NCI-H2107 (cell line): ENCODE measurements at regions not wholly inside any gene's neighbourhood (a gene's known extent, or its start where the extent isn't known, plus 50 kb on each side); places are given as distances from the start of the nearest gene placed in this dataset.
A peak's percentile ranks its signal among the peaks of the same experiment; 100 is the strongest.
"Not testable (repeated sequence)": the region's sequence is repeated elsewhere in the genome, so short reads cannot be mapped to it uniquely, and the experiment has no call there.

ENCODE experiments used
- DNase-seq: peaks from one replicate; lab custom pipeline; 2025; lab: John Stamatoyannopoulos, UW

GRCh38 chr15:55126111-55126510 lies 70.6 kb downstream of the RSL24D1 start:
- DNase-seq, result no peak

- DNase-seq, result no peak
Observed at GRCh38 chr15:55124616-55125015, 72.1 kb downstream of the RSL24D1 start.

DNA sequence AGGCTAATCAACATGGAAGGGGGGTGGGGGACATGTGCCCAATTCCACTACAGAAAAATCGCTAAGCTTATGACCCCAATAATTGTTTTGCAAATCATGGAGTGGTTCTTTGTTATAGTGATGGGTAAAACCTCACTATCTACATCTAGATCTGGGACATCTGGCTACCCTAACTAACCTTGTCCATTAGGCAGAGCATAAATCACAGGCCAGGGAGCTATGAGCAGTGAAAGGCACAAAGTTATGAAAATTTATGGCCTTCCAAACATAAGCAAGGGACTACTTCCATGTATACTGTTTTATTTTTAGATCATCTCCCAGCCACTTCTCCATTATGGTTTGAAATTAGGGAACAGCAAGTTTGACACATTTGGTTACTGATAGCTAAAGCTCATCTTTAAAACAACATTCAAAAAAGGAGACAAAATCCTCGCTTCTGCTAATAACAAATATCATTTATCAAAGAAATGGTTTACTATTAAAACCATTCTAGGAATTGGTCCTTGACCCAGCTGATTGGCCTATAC lies 78.3 kb downstream of the RSL24D1 start:
- DNase-seq, result no peak

DNA sequence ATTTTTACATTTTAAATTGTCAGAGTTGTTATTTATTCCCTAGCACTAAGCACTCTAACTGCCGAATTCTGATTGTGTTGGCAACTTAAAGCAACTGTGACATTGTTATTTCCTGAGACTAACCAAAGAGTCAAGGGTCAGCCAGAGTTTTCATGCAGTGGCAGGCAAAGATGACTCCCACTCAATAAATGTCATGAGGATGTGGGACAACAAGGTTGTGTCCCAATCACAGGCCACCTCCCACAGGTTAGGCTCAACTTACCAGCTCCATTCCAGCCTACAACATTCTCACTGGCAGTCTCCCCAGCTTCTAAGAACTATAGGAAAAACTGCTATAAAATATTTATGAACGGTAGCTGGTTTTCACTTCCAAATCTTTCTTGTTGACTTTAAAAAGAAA lies 80.1 kb downstream of the RSL24D1 start:
- DNase-seq, result no peak

- DNase-seq, result no peak
Observed at GRCh38 chr15:55113736-55114135, 83.0 kb downstream of the RSL24D1 start.

DNA sequence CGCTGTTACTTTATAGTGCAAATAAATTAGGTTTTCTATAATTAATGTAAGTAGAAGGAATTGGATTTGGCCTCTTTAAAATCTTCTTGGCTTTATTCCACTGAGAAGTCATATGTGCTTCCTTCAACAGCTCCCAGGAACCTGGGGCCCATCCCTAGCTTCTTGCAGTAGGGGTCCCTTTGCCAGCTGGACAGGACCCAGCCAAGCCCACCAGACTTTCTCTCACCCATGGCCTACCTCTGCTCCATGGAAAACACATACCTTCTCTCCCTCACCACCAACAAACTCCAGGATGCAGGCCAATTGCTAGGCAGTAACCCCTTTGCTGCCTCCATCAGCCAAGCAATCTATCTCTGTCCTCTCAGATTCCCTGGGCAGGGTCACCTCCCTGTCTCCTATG lies 84.0 kb downstream of the RSL24D1 start:
- DNase-seq, result no peak

GRCh38 chr15:55110446-55110845 lies 86.3 kb downstream of the RSL24D1 start:
- DNase-seq, result no peak

DNA sequence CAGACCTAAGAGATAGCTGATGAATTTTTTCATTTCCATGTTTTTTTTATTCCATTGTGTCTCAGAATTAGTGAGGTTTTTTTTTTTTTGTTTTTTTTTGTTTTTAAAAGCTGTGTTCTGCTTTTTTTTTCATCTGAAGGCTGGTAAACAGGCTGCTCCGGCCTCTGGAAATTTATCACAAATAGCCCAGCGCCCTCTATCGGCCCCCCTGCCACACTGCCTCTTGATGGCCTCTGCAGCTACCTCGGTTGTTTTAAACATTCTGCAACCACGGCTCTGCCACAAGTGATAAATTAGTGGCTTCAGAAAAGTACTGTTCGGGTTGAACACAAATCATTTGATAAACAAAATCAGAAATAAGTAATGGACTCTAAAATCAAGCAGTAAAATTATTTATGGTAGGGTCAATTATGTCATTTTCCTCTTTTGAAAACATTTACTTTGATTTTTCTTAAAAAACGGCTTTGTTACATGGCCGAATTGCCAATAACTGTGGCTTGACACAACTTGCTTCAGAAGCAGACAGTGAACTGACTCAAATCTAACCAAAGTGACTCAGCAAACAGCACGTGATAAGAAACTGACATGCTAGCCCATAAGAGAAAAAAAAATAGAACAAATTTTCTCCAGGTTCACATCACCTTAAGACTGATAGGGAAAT lies 87.8 kb downstream of the RSL24D1 start:
- DNase-seq, result peak; percentile 6

DNA sequence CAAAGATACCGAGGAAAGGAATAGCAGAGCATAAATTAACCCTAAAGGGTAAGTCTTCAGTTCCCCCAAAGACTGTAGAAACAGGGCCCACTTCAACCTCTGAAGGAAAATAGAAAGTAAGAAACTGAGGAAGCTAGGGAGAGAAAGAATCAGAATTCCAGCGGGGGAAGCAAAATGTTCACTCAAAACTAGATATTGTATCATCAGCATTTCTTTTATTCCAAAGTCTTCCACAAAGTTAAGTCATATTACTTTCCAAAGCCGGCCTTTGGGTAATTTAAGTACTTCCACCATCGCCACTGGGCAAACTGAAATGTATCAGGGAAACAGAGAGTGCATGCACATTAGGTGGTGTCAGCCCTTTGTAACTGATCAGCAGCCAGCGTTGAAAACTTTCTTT lies 88.3 kb downstream of the RSL24D1 start:
- no peak for DNase-seq

DNA sequence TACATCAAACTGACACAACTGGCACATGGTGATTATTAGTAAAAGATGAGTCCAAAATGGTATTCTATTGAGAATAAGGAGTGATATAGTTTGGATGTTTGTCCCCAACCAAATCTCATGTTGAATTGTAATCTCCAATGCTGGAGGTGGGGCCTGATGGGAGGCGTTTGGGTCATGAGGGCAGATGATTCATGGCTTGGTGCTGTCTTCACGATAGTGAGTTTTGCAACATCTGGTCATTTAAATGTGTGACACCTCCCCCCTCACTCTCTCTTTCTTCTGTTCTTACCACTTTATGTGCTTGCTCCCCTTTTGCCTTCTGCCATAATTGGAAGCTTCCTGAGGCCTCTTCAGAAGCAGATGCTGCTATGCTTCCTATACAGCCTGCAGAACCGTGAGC lies 90.6 kb downstream of the RSL24D1 start:
- no peak for DNase-seq

GRCh38 chr15:55094136-55094535 lies 102.6 kb downstream of the RSL24D1 start:
- no peak for DNase-seq

DNA sequence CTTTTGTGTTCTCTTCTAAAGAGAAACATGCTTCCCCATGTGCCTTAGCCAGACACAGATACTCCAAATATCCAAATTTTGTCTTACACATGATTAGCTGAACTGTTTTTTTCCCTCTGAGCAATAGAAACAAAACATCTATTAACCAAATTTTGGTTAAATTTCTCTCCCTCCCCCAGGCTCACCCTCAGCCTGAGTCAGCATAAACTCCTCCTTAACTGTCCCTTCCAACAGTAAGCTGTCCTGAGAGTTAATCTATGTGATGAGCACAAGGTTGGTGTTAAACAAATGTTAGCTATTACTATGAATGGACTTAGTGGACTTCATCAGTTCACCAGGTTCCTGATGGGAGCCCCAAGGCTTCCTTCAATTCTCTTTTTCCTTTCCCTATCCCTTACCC lies 108.5 kb downstream of the RSL24D1 start:
- DNase-seq, result no peak

DNA sequence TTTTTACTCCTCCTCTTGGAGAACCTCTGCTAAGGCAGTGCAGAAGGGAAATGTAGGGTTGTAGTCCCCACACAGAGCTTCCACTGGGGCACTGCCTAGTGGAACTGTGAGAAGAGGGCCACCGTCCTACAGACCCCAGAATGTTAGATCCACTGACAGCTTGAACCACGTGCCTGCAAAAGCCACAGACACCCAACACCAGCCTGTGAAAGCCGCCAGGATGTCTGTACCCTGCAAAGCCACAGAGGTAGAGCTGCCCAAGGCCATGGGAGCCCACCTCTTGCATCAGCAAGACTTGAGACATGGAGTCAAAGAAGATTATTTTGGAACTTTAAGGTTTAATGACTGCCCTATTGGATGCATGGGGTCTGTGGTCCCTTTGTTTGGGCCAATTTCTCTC lies 112.1 kb downstream of the RSL24D1 start:
- no peak for DNase-seq

- no peak for DNase-seq
Observed at GRCh38 chr15:55084216-55084615, 112.5 kb downstream of the RSL24D1 start.

- DNase-seq, result not testable (repeated sequence)
Observed at GRCh38 chr15:55077052-55077451, 119.7 kb downstream of the RSL24D1 start.

GRCh38 chr15:55074431-55074830 lies 122.3 kb downstream of the RSL24D1 start:
- no peak for DNase-seq

- not testable (repeated sequence) for DNase-seq
Observed at GRCh38 chr15:55063970-55064369, 132.8 kb downstream of the RSL24D1 start.

- no peak for DNase-seq
Observed at GRCh38 chr15:55060836-55061235, 135.9 kb downstream of the RSL24D1 start.

DNA sequence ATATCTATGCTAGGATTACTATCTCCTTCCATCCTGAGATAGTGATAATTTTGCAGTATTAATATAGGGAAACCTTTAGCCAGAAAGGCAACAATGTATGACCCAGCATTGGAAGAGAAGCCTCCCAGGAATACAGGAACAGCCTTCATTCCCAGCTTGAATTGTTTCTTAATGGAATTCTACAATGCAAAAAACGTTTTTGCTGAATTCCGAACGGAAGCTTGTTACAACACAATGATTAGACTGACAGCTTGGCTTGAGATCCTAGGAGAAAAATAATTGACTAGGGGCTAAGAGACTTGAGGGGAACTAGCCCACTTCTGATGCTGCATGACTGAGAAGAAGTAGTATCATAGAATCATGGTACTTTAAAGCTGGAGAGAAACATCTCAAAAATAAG lies 140.2 kb downstream of the RSL24D1 start:
- DNase-seq, result no peak

GRCh38 chr15:55044162-55044561 lies 152.6 kb downstream of the RSL24D1 start:
- no peak for DNase-seq

DNA sequence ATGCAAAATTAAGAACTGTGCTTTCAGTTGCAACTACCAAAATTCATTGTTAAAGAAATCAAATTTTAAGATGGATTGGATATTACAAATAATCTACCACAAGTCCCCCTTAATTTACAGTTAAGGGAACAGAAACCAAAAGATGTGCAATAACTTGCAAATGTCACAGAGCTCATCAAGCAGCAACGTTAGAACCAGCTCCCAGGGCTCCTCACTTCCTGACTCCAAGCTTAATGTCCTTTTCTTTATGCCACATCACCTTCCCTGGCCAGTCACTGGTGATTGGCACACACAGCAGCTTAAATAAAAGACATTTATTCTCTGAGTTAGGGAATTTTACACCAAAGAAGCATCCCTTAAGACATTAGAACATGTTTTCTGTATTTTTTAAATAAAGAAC lies 159.7 kb downstream of the RSL24D1 start:
- DNase-seq, result no peak

- DNase-seq, result no peak
Observed at GRCh38 chr15:55035749-55036148, 161.0 kb downstream of the RSL24D1 start.

DNA sequence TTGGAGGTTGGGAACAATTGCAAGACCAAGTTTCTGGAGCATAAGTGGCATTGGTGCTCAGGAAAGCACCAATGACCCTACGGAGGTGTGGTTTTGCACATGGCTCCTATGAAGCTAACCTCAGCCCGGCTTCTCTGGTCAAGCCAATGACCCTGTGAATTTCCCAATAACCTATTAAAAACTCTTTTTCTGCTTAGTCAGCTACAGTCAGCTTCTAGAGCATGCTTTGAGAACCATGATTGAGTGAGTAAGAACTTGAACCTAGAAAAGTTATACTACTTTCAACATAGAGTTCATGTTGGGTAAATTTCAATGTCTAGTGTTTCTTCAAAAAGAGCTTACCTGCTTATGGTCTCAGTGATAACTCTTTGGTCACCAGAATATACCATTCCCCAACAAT lies 163.2 kb downstream of the RSL24D1 start:
- DNase-seq, result no peak

GRCh38 chr15:55031727-55032126 lies 165.0 kb downstream of the RSL24D1 start:
- no peak for DNase-seq
